T-cell (primary cell): ENCODE measurements at regions not wholly inside any gene's neighbourhood (a gene's known extent, or its start where the extent isn't known, plus 50 kb on each side); places are given as distances from the start of the nearest gene placed in this dataset.
"Not testable (repeated sequence)": the region's sequence is repeated elsewhere in the genome, so short reads cannot be mapped to it uniquely, and the experiment has no call there.

Experiments
- ATAC-seq, 4 experiments: fragments of 200-7000 bp in 3 of 4; fragments of 150-1000 bp in 1 of 4; cut with Tn5 transposase; replicated peaks in 1 of 4; 1 replicate in 3 of 4; 2 replicates in 1 of 4; pipeline ENCODE4 v1.10.0; 2021; ENCODE audit warnings: moderate library complexity in 3 of 4, mild to moderate bottlenecking in 2 of 4, moderate number of reproducible peaks in 1 of 4
- CTCF ChIA-PET, 2 donors: fragments of 300-600 bp; sonication (Branson Sonifier 250); formaldehyde crosslinking; loops; one replicate each; lab custom pipeline; 2022; ENCODE audit warnings: antibody characterized with exemption in 2 of 2; lab: Charles Lee
- POLR2A ChIA-PET, 2 donors: fragments of 300-600 bp; sonication (Branson Sonifier 250); formaldehyde crosslinking; loops; one replicate each; lab custom pipeline; 2022; ENCODE audit warnings: antibody characterized with exemption in 2 of 2; lab: Charles Lee
- DNase-seq, 35 experiments: peaks; one replicate each; pipeline versions ENCODE4 v3.0.0 to v3.0.0-alpha.2; 2013 to 2023
- H3K27ac ChIP-seq: one replicate; pipeline ENCODE4 v1.5.1; 2013; ENCODE audit warnings: low read length
- H3K27me3 ChIP-seq, 2 experiments: replicated peaks in 1 of 2; 1 replicate in 1 of 2; 2 replicates in 1 of 2; pipeline versions ENCODE4 v1.6.1 to v1.7.0; 2013; ENCODE audit warnings: low read length in 1 of 2, mixed read lengths in 1 of 2; ENCODE audit not compliant: control insufficient read depth in 2 of 2, insufficient read depth in 2 of 2; ENCODE audit errors: extremely low read depth in 1 of 2
- H3K36me3 ChIP-seq, 2 donors: 1 replicate in 1 of 2; 2 replicates in 1 of 2; pipeline versions ENCODE4 v1.6.1 to v1.7.0; 2013; ENCODE audit warnings: low read length in 1 of 2; ENCODE audit not compliant: control insufficient read depth in 2 of 2, insufficient read depth in 1 of 2; ENCODE audit errors: extremely low read depth in 1 of 2
- H3K4me1 ChIP-seq, 2 experiments: 1 replicate in 1 of 2; 2 replicates in 1 of 2; pipeline versions ENCODE4 v1.6.1 to v1.7.0; 2013; ENCODE audit warnings: low read length in 2 of 2, mixed read lengths in 1 of 2; ENCODE audit not compliant: insufficient read depth in 2 of 2, control insufficient read depth in 1 of 2; ENCODE audit errors: extremely low read depth in 1 of 2
- H3K4me3 ChIP-seq, 2 donors: 1 replicate in 1 of 2; 2 replicates in 1 of 2; pipeline versions ENCODE4 v1.5.1 to v1.7.0; 2013; ENCODE audit warnings: mild to moderate bottlenecking in 2 of 2, low read length in 1 of 2, moderate library complexity in 1 of 2; ENCODE audit not compliant: control insufficient read depth in 1 of 2; ENCODE audit errors: extremely low read depth in 1 of 2
- H3K9me3 ChIP-seq: 2 replicates; pipeline ENCODE4 v1.7.0; 2013
- H3K27ac Mint-ChIP-seq, 2 donors: one replicate each; pipeline ENCODE4 v1.8.0; 2020 to 2021; ENCODE audit warnings: mild to moderate bottlenecking in 2 of 2, mixed read lengths in 2 of 2
- H3K27me3 Mint-ChIP-seq, 2 donors: one replicate each; pipeline ENCODE4 v1.8.0; 2021 to 2022; ENCODE audit warnings: mixed read lengths in 2 of 2
- H3K36me3 Mint-ChIP-seq: one replicate; pipeline ENCODE4 v1.8.0; 2021; ENCODE audit warnings: mixed read lengths
- H3K4me1 Mint-ChIP-seq, 3 donors: one replicate each; pipeline ENCODE4 v1.8.0; 2020 to 2022; ENCODE audit warnings: mixed read lengths in 3 of 3, mild to moderate bottlenecking in 1 of 3
- H3K4me3 Mint-ChIP-seq, 3 donors: one replicate each; pipeline ENCODE4 v1.8.0; 2020 to 2022; ENCODE audit warnings: mild to moderate bottlenecking in 3 of 3, mixed read lengths in 3 of 3, moderate library complexity in 3 of 3
- H3K9me3 Mint-ChIP-seq, 3 donors: one replicate each; pipeline ENCODE4 v1.8.0; 2020 to 2022; ENCODE audit warnings: mixed read lengths in 3 of 3
- WGBS: methylation state at CpG from one replicate; pipeline ENCODE4 v1.1.5; 2013; ENCODE audit warnings: missing lambda C conversion rate; ENCODE audit not compliant: insufficient coverage; 5-methylcytosine and 5-hydroxymethylcytosine counted together

DNA sequence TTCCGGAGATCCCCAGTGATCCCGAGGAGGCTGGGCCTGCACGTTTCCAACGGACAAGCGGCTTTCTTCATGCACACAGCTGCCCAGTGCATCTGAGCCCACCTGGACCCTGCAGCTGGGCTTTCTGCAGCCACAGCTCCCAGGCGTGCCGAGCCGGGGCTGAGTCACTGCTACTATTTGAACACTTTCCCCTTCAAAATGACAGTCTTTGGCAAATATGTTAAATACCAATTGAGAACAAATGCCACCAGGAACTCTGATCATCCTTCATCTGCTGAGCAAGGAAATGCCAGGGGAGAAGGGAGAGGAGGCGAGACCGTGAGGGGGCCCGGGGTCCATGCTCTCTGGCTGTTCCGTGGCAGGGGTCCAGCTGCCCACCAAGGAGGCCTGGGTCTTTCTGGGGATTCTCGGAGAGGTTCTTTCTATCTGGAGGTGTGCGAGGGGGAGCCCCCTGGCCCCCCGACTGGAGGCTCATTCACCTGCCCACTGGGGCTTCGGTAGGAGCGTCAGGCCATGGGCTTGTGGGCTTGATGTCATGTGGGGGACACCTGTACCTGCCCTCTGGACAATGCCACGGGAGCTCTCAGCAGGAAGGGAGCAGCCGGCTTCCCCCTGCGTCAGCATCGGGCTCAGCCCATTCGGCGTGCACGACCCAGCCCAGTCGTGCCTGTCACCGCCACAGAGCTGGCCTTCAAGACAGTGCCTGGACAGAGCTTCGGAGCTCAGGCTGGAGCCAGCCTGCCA lies 159.6 kb downstream of the CTTN start:
- Mint-ChIP-seq H3K27me3 (no peaks in the 10 kb centered on the region), H3K4me1 (no peaks in the 10 kb centered on the region), H3K27ac (no peak overlapping the region), H3K9me3 (no peaks in the 10 kb centered on the region), H3K36me3 (no peaks in the 10 kb centered on the region), H3K4me3 (no peak overlapping the region)
- Histone ChIP-seq H3K27me3 (peaks cover 0 to 11% of the 10 kb centered on the region in 2 experiments), H3K4me1 (no peaks in the 10 kb centered on the region), H3K36me3 (no peaks in the 10 kb centered on the region), H3K9me3 (no peaks in the 10 kb centered on the region), H3K27ac (no peak overlapping the region), H3K4me3 (no peak overlapping the region)
- DNase-seq (no peak), ATAC-seq (no peak)
- ChIA-PET POLR2A (no interaction called here), CTCF (no interaction called here)
- WGBS: 88% methylated on average over 27 of the region's 27 CpGs

GRCh38 chr11:70558681-70559080 lies 160.4 kb downstream of the CTTN start:
- ATAC-seq (no peak), DNase-seq (no peak)
- H3K36me3 Mint-ChIP-seq: no peaks in the 10 kb centered on the region
- ChIA-PET CTCF (no interaction called here), POLR2A (no interaction called here)
- no peaks in the 10 kb centered on the region for H3K9me3 Mint-ChIP-seq
- H3K27ac ChIP-seq: no peak overlapping the region
- no peaks in the 10 kb centered on the region for H3K4me1 Mint-ChIP-seq
- H3K27me3 ChIP-seq: peaks cover 0 to 11% of the 10 kb centered on the region in 2 experiments
- no peaks in the 10 kb centered on the region for H3K4me1 ChIP-seq
- no peaks in the 10 kb centered on the region for H3K36me3 ChIP-seq
- H3K9me3 ChIP-seq: no peaks in the 10 kb centered on the region
- H3K27me3 Mint-ChIP-seq: peaks cover 0 to 4% of the 10 kb centered on the region in 2 donors
- H3K27ac Mint-ChIP-seq: no peak overlapping the region
- H3K4me3 ChIP-seq: no peak overlapping the region
- WGBS: 88% methylated on average over 14 of the region's 17 CpGs
- H3K4me3 Mint-ChIP-seq: no peak overlapping the region

DNA sequence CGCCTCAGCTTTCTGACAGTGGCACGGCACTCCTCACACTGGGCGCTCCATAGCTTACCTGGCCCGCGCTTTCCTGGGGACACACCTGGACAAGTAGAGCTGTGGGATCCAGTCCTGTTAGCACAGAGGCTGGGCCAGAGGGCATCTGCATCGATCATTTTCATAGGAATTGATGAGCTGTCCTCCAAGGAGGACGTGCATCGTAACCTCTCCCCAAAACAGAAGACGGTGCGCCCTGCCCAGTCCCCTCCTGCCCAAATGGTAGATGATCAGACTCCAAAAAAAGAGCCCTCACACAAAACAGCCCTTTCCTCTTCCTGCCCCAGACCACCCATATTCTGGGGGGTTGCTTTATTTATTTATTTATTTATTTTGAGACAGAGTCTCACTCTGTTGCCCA lies 161.2 kb downstream of the CTTN start:
- CTCF ChIA-PET: no interaction called here
- Histone ChIP-seq H3K4me1 (no peaks in the 10 kb centered on the region), H3K27ac (no peak overlapping the region), H3K27me3 (peaks cover 0 to 11% of the 10 kb centered on the region in 2 experiments), H3K36me3 (no peaks in the 10 kb centered on the region), H3K4me3 (no peak overlapping the region), H3K9me3 (no peaks in the 10 kb centered on the region)
- ATAC-seq: no peak
- DNase-seq: no peak
- 73% methylated on average over 6 of the region's 10 CpGs for WGBS
- no peaks in the 10 kb centered on the region for H3K9me3 Mint-ChIP-seq
- peaks cover 2 to 4% of the 10 kb centered on the region in 2 donors for H3K27me3 Mint-ChIP-seq
- no peak overlapping the region for H3K27ac Mint-ChIP-seq
- H3K4me1 Mint-ChIP-seq: no peaks in the 10 kb centered on the region
- no peaks in the 10 kb centered on the region for H3K36me3 Mint-ChIP-seq
- H3K4me3 Mint-ChIP-seq: no peak overlapping the region
- POLR2A ChIA-PET: no interaction called here

GRCh38 chr11:70560621-70561020 lies 162.3 kb downstream of the CTTN start:
- H3K36me3 Mint-ChIP-seq, DNase-seq, H3K4me1 Mint-ChIP-seq, H3K27ac Mint-ChIP-seq, H3K9me3 ChIP-seq, H3K36me3 ChIP-seq, H3K27ac ChIP-seq, ATAC-seq, H3K4me3 Mint-ChIP-seq, H3K9me3 Mint-ChIP-seq, H3K4me3 ChIP-seq, CTCF ChIA-PET, POLR2A ChIA-PET, H3K4me1 ChIP-seq: not testable (repeated sequence)
- peaks cover 0 to 16% of the 10 kb centered on the region in 2 experiments for H3K27me3 ChIP-seq
- WGBS: 60% methylated on average over 1 of the region's 13 CpGs
- H3K27me3 Mint-ChIP-seq: peaks cover 6 to 13% of the 10 kb centered on the region in 2 donors

DNA sequence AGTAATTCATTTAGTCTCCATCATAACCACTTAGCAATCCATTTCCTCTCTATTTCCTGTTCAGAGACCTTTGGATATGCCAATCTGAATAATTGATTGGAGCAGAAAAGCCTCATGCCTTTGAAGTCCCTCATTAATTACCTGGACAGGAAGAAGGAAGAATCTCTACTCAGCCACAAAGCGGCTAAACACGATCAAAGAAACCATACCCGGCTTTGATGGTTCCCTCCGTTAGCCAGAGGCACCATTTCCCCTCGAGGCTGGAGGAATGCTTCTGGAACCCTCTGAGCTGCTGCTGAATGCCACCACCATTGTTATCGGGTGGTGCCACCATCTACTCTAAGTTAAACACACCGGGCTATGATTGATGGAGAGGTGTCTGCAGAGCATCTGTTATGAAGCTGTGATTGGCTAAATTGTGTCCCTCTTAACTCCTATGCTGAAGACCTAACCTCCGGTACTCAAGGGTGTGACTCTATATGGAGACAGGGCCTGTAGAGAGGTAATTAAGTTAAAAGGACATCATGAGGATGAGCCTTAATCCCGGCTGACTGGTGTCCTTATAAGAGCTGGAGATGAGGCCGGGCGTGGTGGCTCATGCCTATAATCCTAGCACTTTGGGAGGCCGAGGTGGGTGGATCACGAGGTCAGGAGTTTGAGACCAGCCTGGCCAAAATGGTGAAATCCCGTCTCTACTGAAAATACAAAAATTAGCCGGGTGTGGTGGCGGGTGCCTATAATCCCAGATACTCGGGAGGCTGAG lies 168.6 kb downstream of the CTTN start:
- Mint-ChIP-seq H3K4me1 (peaks cover 0 to 6% (median 5%) of the 10 kb centered on the region in 3 donors), H3K27me3 (peaks cover 35 to 45% of the 10 kb centered on the region in 2 donors), H3K36me3 (no peaks in the 10 kb centered on the region), H3K9me3 (no peaks in the 10 kb centered on the region), H3K4me3 (no peak overlapping the region), H3K27ac (no peak overlapping the region)
- ChIA-PET CTCF (no interaction called here), POLR2A (no interaction called here)
- peaks cover 0 to 2% of the 10 kb centered on the region in 2 experiments for H3K4me1 ChIP-seq
- ATAC-seq (no peak), DNase-seq (no peak)
- peaks cover 0 to 47% of the 10 kb centered on the region in 2 experiments for H3K27me3 ChIP-seq
- no peaks in the 10 kb centered on the region for H3K36me3 ChIP-seq
- WGBS: 79% methylated on average over 11 of the region's 17 CpGs
- H3K27ac ChIP-seq: no peak overlapping the region
- H3K4me3 ChIP-seq: no peak overlapping the region
- no peaks in the 10 kb centered on the region for H3K9me3 ChIP-seq

DNA sequence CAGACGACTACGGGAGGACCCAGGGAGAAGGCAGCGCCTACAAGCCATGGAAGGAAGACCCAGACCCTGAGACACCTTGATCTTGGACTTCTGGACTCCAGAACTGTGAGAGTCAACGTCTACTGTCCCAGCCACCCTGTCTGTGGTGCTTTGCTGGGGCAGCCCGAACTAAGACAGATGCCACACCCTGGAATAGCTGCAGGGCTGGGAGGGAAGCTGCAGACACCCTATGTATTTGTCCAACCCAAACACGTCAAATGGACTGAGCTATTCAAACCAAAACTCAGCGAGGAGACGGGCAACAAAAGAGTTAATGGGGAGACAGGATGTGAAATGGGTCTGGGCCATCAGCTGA lies 169.3 kb downstream of the CTTN start:
- CTCF ChIA-PET: no interaction called here
- no peak overlapping the region for H3K27ac ChIP-seq

More for the DNA sequence above, 169.3 kb downstream of the CTTN start:
- no peak for DNase-seq
- Histone ChIP-seq H3K27me3 (peaks cover 0 to 47% of the 10 kb centered on the region in 2 experiments), H3K4me3 (no peak overlapping the region), H3K36me3 (no peaks in the 10 kb centered on the region), H3K9me3 (no peaks in the 10 kb centered on the region), H3K4me1 (peaks cover 0 to 2% of the 10 kb centered on the region in 2 experiments)
- no peaks in the 10 kb centered on the region for H3K9me3 Mint-ChIP-seq
- POLR2A ChIA-PET: no interaction called here
- peak overlapping the region in 1 of 3 donors; percentile 10 for H3K4me3 Mint-ChIP-seq
- no peak overlapping the region for H3K27ac Mint-ChIP-seq
- H3K27me3 Mint-ChIP-seq: peaks cover 35 to 46% of the 10 kb centered on the region in 2 donors
- WGBS: 67% methylated on average over 6 of the region's 8 CpGs
- ATAC-seq: no peak
- peaks cover 0 to 6% (median 5%) of the 10 kb centered on the region in 3 donors for H3K4me1 Mint-ChIP-seq
- no peaks in the 10 kb centered on the region for H3K36me3 Mint-ChIP-seq
